ENCODE measurements at regions not wholly inside any gene's neighbourhood (a gene's known extent, or its start where the extent isn't known, plus 50 kb on each side); places are given as distances from the start of the nearest gene placed in this dataset.

DNA sequence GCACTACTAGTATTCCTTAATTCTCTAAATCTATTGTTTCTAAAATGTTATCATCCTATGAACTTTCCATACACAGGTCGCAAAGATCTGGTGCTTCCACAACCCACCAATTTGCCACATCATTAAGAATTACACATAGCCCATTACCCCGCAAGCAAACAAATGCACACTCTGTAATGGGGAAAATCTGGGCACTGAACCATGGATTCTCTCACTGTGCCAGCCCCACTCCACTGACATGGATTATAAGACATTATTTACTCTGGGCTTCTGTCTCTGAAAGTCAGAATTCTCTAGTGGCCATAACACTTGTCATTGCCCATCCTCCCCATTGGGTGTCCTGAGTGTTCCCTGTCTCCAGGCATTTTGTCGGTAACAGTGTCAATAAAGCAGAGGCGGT is 537.1 kb downstream of the EPHA4 start:
- no peak for DNase-seq

GRCh38 chr2:221042926-221043325 is 529.2 kb downstream of the EPHA4 start:
- DNase-seq = no peak

DNA sequence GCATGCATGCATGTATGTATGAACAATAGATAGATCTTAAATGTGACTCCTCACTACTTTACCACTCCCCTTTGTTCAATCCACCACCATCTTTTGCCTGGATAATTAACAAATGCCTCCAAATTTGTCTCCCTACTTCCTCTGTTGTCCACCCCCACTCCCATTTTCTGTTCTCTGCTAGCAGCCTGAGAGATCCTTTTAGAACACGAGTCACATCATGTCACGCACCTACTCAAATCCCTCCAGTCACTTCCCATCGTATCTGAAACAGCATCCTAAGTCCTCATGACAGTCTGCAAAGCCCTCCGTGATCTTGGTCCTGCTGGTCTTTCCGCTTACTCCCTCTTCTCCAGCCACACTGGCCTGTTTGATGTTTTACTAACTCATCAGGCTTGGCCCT is 527.3 kb downstream of the EPHA4 start:
- DNase-seq = no peak

- DNase-seq = no peak
Measured at GRCh38 chr2:221050020-221050795, 521.9 kb downstream of the EPHA4 start.

DNA sequence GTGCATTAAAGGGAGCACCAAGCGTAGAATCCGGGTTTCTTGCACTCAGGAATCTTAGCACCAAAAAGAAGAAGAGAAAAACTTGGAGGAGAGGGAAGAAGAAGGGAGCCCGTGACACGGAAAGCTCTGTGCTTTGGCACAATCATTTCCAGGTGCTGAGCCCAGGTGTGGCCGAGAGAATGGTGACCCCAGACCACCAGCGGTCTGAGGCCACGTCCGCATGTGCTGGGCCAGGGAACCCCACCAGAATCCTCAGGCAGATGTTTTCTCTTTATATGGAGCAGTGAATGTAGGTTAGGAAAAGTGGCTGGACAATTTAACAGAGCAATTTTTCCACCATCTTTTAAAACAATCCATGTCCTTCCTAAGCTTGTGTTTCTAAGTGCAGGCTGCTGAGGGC is 520.9 kb downstream of the EPHA4 start:
- no peak for DNase-seq

GRCh38 chr2:221060376-221060775 is 511.7 kb downstream of the EPHA4 start:
- no peak for DNase-seq

- no peak for DNase-seq
Measured at GRCh38 chr2:221063568-221063967, 508.5 kb downstream of the EPHA4 start.

- no peak for DNase-seq
Measured at GRCh38 chr2:221064058-221064854, 507.8 kb downstream of the EPHA4 start.

- no peak for DNase-seq
Measured at GRCh38 chr2:221064880-221065279, 507.2 kb downstream of the EPHA4 start.

- DNase-seq = no peak
Measured at GRCh38 chr2:221068123-221068522, 504.0 kb downstream of the EPHA4 start.

GRCh38 chr2:221070106-221070505 is 502.0 kb downstream of the EPHA4 start:
- no peak for DNase-seq

DNA sequence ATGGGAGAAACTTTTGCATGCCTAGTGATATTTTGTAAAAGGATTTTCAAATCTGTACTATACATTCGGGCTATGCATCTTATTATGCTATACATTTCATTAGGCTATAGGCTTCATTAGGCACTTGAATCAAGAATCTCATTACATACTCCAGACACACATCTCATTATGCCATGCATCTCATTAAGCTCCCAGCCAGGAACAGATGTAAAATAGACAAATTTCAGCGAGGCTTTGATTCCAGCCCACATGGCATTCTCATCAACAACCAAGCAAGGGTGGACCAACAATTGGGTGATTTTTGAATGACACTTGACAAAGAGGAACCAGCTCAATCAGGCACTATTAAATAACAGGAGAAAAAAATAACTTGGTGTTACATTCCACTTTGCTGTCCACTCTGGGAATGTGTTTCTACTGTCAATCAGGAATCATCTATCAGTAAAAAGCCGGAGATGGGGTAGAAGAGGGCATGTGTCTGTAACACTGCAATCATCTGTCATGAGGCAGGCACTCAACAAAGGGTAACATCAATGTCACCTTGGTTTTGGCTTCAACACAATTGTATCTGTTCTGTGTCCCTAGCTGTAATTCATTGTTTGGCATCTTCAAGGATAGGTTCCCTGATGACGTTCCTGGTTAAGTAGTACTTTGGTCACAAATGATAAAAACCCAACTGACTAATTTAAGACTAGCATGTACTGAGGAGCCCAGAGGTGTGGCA is 498.6 kb downstream of the EPHA4 start:
- no peak for DNase-seq

- DNase-seq = no peak
Measured at GRCh38 chr2:221074238-221074637, 497.9 kb downstream of the EPHA4 start.

DNA sequence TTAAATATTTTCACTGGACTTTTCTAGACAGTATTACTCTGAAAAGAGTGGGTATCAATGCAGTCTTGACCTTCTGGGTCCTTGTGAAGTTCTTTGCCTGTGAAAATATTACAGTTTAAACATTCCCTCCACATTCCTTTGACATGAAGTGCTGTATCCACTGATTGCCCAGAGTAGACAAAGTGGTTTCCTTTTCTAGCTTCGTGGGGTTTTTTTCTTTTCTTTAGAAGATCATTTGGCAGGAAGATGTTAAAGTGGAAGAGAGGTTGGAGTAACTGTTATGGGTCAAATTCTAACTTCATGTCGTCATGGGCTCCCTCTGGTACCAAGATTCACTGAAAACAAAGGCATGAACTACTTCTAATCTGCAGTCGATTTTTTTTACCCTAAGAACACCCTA is 496.9 kb downstream of the EPHA4 start:
- DNase-seq = no peak

DNA sequence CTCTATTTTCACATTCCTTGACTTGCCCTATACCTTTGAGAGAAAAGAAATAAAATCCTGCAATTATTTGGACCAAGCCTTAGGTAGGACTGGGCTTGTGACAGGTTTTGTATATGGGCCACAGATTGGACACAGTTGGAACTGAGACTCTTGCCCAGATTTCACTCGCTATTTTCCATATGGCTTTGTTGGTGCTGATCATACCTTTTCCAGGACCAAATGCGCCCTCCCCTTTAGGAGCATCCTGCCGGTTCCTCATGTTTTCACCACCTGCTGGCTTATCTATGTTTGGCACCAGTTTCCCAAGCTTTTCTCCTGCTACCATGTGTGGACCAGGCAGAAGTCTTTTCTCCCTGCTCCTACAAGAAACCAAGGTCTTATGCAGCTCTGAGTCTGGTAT is 494.9 kb downstream of the EPHA4 start:
- no peak for DNase-seq

- DNase-seq = no peak
Measured at GRCh38 chr2:221077799-221078198, 494.3 kb downstream of the EPHA4 start.

GRCh38 chr2:221085341-221085900 is 486.7 kb downstream of the EPHA4 start:
- DNase-seq = no peak

GRCh38 chr2:221085936-221086335 is 486.2 kb downstream of the EPHA4 start:
- no peak for DNase-seq

GRCh38 chr2:221087779-221088178 is 484.3 kb downstream of the EPHA4 start:
- no peak for DNase-seq

DNA sequence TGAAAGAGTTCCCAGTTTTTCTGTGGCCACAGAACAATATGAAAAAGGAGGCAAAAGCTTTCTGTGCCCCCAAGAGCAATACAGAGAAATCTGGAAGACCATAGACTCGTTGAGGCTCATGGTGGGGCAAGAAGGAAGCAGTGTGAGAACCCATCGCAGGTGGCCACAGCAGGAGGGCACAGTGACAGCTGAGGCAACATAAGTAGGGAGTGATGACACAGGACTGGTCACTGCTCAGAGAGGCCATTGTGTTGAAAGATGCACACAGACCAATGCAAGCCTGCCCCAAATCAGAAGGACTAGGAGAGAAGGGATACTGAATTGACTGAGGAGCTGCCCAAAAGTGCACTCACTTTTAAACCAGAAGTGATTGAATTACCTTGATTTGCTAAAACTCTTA is 483.6 kb downstream of the EPHA4 start:
- DNase-seq = no peak

DNA sequence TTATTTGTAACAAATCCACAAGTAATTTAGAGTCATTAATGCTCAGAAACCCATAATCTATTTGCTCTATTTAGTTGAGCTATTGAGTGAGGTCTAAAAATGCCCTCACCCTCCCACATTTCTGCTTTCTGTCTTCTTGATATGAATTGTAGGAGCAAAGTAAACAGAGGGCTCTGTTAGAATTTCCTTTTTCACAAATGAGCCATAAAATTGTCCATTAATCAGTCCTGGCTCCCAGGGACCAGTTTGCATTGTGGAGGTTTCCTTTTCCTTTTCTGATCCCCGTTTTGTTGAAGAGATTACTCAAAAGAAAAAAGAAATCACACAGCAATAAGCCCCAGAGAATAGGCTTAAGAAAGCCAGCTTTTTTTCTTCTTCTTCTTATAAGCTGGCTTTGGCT is 476.7 kb downstream of the EPHA4 start:
- DNase-seq = no peak

DNA sequence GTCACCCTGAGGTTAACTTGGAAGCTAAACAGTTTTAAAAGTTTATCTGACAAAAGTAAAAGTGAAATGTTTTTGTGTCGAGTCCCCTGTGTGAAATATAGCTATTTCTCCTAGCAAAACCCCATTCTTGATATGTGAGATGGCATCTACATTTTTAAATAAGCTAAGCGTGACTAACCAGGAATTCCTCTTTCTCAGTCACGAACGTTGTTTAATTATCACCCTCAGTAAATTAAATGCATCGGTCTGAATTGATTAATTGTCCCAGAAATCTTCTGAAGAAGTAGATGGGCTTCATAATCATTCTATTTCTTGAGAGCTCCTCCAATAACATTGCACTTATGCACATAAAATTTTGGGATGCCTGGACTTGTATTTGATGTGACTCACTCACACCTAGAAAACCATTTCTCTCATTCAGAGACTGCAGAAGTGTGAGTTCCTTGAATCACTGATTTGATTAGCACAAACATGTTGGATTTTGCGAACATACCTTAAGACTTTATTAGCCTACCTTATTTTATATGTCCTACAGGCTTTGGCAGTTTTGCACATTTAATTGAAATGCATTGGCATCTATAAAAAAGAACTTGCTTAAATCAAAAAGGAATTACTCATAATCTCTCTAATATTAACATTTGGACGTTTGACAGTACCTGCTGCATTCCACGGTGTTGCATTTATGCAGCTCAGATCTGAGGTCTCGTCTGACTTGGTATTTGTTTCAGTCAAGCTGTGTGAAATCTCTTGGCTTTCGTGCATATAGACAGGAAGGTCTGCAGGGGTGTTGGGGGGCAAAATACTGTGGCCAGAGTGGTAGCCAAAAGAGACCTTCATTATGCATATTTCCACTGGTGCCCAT is 475.2 kb downstream of the EPHA4 start:
- DNase-seq = no peak

- DNase-seq = no peak
Measured at GRCh38 chr2:221097568-221097915, 474.6 kb downstream of the EPHA4 start.

Data from CD4-positive, alpha-beta T cell treated with Interferon alpha-2 for 1 hour (primary cell).